NCI-H748 treated with DMSO at 0.1 percent for 48 hours (cell line): ENCODE measurements at regions not wholly inside any gene's neighbourhood (a gene's known extent, or its start where the extent isn't known, plus 50 kb on each side); places are given as distances from the start of the nearest gene placed in this dataset.

Source experiments
- DNase-seq: peaks from one replicate; lab custom pipeline; 2025; lab: John Stamatoyannopoulos, UW

DNA sequence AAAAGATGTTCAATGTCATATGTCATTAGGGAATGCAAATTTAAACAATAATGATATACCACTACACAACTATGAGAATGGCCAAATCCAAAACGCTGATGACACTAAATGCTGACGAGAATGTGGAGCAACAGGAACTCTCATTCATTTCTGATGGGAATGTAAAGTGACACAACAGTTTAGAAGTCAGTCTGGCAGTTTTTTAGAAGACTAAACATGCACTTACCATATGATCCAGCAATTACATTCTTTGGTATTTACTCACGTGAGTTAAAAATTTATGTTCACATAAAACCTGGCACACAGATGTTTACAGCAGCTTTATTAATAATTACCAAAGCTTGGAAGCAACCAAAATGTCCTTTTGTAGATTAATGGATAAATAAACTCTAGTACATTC, 110.4 kb upstream of the C1orf21 start:
- DNase-seq = no peak

DNA sequence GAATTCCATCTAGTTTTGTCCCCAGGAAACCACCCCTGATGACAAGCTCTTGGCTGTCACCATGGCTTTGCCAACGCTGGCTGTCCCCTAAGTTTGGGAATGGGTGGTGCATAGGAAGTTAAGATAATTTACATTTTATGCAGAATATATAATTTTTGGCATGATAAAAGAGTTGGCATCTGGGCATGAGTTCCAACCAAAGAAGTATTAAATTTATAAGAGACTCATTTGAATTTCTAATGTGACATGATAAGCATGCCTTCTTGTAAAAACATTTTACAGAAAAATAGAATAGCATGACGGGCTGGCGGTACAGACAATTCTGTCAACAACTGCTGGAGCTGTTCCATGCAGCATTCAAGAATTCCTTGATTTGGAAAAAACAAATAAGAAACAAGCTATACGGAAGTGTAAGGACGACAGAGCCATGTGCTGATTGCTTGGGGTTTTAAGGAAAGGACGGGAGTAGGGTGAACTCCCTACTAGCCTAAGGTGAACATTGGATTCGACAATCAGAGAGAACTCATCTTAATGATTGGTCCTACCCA, 106.8 kb upstream of the C1orf21 start:
- DNase-seq = no peak

DNA sequence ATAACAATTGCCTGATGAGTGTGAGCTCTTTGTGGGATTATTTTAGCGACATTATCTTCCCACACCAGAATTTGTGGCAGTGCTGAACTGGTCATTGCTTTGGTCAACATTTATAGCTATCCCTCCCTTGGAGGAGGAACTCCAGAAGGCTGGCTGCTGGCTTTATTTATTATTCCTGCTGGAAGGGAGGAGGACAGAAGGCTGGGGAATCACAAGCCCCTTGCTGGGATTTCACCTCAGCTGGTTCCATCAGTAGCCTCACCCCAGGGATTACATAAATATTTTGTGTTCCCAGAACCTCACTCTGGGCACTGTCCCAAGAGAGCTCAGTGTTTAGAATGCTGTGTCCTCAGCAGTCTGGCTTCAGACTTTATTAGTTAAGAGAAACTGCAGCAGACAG, 102.8 kb upstream of the C1orf21 start:
- DNase-seq = no peak

DNA sequence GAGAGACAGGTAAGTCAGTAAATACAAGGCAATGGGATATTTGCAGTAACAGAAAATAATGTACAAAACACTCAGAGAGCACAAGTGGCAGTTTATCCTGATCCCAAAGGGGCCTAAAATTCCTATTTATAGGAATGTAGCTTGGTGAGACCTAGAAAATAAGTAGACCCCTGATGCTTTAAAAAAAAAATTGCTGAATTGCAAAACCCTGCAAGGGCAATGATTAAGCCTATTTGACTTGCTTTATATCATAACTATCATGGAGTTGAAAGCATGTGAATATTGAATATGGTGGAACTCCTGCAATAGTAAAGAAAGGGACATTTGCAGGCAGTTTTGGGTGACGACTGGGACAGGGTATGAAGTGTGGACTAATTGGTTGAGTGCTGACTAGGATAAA, 101.9 kb upstream of the C1orf21 start:
- DNase-seq = no peak

DNA sequence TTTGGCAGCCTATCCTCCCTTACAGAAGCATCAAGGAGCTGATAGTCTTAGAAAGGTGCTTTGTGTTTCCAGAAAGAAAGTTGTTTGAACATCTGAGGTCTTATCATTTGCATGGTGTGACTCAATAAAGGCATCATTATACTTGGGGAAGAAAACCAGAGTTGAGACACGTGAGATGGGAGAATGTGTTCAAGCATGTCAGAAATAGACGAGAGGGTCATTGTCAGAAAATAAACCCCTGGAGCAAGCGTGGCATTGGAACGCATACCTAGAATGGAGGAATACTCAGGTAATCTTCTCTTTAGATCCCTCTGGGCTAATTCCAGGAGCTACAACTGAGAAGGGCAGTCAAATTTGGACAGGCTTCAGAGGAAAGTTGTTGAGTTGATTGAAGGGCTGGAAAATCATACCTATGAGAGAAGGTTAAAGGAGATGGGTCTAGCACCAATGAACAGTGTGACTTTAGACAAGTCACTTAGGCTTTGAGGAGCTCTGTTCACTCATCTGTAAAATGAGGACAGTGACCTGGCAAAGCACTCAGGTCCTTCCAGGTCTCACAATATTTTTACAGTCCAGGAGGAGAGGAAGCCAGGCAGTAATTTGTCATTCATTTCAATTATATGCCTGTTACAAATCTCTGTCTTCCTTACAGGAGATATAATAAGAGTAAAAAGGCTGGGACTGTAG, 101.3 kb upstream of the C1orf21 start:
- no peak for DNase-seq

DNA sequence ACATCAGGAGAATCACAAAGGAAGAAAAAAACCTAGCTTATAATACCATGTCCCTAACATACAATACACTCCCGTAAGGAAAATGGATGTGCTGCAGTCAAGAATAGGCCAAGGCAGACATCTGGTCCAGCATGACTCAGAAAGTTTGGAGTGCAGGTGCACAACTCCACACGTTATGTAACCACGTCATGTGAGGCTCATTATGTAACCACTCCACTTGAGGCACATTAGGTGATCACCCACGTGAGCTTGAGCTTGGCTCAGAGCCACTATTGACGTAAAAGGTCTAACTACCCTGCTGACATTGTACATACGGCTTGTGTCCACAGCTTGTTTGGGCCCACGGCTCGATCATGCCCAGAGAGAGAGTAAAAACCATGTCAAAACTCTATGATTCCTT, 99.8 kb upstream of the C1orf21 start:
- peak; percentile 15 for DNase-seq

DNA sequence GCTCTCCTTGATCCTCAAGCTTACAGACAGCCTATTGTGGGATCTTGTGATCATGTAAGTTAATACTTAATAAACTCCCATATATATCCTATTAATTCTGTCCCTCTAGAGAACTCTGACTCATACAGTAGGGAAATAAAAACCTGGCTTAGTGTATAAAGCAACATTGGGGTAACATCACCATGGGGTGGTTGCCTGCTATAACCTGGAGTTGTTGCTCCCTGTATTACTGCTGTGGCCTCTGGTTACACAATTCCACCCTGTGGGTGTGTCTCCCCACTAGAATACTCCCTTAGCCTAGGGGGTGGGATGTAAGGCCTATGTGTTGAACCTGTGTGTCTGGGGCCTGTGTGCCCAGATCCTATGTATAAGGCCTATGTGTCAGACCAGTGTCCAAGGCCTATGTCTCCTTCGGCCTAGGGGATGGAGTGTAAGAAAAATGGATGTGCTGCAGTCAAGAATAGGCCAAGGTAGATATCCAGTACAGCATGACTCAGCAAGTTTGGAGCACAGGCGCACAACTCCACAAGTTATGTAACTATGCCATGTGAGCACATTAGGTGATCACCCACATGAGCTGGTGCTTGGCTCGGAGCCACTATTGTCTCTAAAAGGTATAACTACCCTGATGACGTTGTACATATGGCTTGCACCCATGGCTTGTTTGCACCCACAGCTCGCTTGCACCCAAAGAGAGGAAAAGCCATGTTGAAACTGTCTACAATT, 96.8 kb upstream of the C1orf21 start:
- DNase-seq = no peak

DNA sequence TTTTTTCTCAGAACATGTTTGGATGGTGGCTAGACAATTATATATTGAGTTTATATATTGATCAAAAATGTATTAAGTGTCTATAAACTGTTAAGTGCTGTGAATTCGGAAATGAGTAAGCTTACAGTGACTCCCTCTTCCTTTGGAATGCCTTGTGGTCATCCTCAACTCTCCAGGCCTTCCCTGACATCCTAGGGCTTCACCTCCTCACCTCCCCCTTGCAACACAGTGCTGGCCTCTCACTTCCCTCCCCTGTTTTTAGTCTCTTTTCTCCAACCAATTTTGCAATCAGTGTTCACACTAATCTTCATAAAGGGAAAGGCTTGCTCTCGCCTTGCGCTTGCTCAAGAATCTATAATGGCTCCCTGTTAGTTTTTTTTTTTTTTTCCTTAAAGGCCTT, 95.1 kb upstream of the C1orf21 start:
- no peak for DNase-seq

DNA sequence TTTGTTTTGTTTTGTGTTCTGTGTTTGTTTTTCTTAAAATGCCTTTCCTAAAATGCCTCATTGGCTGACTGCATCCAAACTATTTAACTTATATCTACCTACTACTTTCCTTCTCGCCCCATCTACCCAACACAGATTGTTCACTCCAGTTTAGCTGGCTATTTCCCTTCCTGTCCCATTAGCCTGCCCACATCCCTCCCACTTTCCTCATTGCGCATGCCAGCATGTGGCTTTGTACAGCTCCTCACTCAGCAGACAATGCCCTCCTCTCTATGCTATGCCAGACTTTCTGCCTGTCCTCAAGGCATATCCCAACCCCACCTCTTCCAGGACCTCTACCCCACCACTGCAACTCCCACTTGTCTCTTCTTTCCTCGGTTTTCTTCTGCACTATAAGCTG, 94.7 kb upstream of the C1orf21 start:
- no peak for DNase-seq

DNA sequence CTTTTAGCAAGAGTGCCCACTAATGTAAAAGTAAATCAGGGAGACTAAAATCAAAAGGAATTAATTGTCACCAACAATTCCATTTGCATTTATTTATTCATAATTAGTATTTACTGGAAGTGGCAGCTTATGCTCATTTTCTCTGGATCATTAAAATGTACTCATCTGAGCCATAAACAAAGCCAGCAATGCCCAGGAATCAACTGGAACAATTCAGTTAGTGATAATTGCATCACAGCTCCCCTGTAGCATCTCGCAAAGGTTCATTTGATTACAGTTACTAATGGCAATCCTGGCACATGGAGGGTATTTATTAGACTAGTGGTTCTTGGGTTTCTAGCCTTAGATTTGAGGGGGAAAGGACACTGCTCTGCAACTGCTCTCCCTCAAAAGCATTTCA, 92.7 kb upstream of the C1orf21 start:
- no peak for DNase-seq

DNA sequence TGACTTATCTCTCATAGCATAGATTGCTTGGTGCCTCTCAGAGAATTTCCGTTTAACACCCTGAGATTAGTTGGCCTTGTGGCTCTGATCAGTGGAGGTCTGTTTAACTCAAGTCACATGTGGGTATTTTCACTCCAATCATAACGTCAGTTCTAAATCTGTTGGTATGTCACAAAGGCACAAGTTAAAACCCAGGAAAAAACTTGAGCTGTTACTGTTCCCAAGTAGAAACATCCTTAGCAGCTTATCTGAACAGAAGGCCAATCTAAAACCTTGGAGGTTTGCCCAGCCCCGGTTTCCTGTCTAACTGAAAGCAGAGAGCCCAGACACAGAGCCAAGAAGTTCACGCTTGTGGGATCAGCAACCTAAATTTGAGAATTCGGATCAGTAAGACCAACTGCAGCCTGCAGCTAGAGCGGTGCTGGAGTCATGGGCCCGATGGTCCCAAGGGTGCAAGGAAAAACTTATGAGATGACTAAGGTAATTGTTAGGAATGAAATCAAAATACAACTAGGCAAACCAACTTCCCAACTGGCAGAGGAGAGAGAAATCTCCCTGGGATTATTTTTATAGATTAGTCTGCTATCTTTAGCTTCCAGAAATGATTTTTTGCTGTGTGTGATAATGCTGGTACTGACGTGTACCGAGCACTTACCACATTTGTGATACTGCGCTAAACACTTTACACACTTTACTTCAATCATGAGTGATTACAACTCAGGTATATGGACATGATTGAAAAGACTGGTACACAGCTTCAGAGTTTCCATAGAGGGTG, 90.2 kb upstream of the C1orf21 start:
- no peak for DNase-seq

DNA sequence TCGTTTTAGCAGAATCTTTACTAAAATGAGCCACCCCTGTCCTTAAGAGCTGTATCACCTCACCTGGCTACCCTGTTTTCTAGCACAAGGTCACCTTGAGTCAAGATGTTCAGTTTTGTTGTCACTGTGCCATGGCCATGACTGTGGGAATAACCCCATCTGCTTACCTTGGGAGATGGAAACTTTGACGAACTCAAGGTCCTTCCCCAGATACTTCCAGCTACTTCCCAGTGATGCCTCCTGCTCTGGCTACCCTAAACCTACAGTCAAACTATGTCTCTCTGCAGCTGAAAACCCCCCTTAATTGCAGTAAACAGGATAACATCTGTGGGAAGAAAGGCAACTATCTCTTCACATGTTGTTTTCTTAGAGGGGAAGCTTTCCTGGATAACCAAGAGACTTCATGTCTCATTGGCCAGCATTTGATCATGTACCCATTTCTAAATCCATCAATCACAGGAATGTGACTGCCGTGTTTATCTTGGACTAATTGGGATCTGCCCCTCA, 89.5 kb upstream of the C1orf21 start:
- DNase-seq = no peak

DNA sequence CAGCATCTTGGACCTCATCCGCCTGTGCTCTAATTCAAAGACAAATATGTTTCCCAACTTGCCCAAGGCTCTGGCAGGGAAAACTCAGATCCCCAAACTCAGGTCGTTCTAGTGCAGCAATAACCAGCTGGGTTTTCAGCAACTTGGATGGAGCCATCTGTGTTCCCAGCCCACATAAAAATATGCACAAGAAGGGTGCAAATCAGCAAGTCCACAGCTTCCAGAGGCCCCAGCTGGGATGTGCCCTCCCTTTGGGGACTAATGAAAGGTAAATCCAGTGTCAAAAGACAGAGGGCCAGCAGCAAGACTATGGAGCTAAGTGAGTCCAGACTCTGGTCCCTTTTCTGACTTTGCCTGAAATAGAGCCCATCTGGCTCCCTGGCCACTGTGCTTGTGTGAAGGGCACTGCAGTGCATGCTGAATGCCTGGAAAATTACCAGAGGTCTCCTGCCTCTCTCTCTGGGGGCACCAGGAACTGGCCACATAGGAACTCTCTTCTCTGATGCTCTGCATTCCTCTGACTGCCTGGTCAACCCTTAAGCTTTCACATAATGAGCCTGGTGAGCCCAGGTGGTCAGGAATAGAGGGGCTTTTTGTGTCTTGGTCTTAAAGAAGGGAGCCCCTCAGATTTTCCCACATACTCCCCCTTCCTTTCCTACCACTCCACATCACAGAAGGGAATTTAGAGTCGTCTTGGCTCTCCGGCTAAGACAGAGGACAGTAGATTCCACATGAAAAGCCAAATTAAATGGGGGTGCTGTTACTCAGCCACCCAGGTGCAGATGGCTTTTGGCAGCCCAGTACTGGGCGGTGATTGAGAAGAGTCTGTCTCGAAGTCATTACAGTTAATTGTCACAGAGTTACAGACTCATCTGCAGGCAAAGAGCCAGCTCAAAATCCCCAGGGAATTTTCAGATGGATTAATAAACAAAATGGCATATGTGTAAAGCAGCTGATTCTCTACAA, 88.1 kb upstream of the C1orf21 start:
- peak; percentile 7 for DNase-seq

DNA sequence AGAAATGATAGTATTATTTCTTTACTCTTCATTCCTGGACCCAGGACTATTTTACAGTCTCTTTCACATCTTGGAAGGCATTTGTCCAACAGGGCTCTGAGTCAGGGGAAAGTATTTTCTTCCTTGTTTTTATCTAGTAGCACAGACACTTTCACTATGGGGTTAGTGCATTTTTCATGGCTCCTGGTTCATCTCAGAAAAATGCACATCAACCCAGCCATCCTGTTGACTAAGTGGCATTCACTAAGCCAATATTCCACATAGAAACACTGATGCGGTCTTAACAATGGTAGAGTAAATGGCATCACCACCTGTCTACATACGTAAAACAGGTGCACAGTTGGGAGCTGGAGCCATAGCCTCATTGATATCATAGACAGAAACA, 87.4 kb upstream of the C1orf21 start:
- peak; percentile 35 for DNase-seq

DNA sequence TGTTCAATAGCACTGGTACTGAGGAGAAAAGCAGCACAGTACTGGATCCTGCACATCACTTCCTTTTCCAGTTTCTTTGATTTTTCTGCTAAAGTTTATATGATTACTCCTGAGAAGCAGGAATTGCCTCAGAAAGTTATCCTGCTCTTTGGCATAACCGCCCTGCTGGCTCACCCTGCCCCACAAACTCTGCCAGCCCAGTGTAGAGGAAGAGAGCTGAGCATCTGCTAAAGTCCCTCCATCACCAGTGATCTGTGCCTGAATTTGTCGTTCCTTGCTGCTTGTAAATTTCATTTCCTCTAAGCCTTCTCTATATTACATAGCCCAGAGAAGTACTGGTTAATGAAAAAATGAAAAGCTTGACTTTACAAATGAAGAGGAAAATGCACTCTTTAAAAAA, 87.0 kb upstream of the C1orf21 start:
- DNase-seq = peak; percentile 35

DNA sequence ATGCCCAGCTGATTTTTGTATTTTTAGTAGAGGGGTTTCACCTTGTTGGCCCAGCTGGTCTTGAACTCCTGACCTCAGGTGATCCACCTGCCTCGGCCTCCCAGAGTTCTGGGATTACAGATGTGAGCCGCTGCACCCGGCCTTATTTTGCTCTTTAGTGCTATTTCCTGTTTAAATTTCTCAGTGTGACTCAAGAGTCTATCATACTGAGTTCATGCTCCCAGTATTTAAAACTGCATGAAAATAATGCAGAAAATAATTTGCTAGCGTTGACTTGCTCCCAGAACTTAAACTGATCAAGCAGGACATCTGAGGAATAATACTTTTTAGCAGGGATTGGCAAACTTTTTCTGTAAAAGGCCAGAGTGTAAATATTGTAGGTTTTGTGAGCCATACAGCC, 86.4 kb upstream of the C1orf21 start:
- DNase-seq = no peak

DNA sequence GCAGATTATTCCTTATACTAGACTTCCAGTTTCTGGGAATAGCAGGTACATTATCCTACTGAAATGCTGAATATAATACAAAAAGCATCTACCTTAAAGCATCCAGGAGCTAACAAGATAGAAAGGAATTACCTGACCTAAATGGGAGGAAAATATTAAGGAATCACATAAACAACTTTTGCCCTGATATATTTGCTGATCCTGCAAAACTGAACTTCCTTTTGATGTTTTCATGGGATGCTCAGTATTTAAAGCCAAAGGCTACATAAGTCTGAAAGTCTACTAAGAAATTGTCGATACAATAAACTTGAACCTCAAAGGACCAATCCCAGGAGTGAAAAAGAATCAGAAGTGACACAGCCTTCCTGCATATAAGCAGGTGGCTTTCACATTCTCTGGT, 85.6 kb upstream of the C1orf21 start:
- DNase-seq = no peak

DNA sequence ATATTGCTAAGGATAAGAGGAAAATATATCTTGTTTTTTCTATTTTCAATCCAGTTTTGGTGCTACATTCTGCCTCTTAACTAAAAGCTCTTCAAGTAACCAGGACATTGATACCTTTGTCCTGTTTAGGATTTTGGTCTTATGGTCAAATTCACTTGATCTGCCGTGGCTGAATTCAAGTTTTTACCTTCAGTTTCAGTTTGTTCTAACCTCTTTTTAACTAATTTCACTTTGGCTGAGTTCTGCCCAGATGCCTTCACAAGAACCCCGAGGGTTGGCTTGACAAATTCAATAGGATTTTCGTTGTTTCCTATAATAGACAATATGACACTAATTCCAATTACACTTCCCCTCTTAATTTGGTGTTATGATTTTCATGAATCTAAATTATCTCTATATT, 84.5 kb upstream of the C1orf21 start:
- no peak for DNase-seq

DNA sequence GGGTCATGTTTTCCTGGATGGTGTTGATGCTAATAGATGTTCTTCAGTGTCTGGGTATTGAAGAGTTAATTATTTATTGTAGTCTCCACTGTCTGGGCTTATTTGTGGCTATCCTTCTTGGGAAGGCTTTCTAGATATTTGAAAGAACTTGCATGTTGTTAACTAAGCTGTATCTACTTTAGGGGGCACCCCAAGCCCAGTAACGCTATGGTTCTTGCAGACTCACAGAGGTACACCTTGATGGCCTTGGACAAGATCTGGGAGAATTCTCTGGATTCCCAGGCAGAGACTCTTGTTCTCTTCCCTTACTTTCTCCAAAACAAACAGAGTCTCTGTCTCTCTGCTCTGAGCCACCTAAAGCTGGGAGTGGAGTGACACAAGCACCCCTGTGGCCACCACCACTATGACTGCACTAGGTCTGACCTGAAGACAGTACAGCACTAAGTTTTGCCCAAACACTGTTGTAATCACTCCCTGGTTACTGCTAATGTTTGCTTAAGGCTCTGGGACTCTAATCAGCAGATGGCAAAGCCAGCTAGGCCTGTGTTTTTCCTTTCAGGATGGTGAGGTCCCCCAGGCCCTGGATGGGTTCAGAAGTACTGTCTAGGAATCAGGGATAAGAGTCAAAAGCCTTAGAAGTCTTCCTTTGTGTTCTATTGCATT, 76.5 kb upstream of the C1orf21 start:
- no peak for DNase-seq

DNA sequence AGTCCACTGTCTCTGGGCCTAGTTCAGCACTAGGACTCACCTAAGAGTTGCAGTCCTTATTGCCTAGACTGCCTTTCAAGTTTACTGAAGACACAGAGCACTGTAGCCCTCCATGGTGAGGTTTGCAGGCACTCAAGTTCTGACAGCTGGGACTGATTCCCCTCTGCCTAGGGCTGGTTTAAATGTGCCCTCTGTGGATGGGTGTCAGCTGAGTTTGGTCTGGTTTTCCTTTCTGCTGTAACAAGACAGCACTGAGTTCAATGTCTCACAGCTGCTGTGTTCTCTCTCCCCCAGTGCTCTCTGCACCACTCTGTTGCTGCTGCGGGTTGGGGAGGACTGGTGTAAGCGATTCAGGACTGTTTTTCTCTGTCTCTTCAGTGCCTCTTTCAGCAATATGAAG, 75.2 kb upstream of the C1orf21 start:
- no peak for DNase-seq

DNA sequence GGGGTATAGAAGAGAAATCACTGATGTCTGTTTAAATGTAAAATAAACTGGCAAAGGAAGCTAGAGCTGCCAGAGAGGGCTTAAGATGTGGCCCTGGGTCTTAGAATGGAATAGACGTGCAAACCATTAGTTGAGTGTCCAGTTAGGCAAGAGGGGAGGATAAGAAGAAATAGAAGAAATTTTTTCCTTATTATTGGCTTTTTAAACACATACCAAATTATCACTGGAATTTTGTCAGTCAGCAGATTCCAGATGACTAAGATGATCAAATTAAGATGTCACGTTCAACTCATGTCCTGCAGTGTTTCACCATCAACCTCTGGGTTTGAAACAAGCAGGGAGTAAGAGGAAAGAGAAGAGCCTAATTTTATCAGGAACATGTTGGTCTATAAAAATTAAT, 71.6 kb upstream of the C1orf21 start:
- no peak for DNase-seq
